HepG2 (cell line): ENCODE measurements at regions not wholly inside any gene's neighbourhood (a gene's known extent, or its start where the extent isn't known, plus 50 kb on each side); places are given as distances from the start of the nearest gene placed in this dataset.

ENCODE experiments used
- MEIS2 ChIP-seq: sonication (generic); formaldehyde crosslinking; IDR thresholded peaks from 2 replicates; pipeline ENCODE4 v1.9.0; 2021; ENCODE audit warnings: mild to moderate bottlenecking, missing genetic modification reagents
- PITX1 ChIP-seq: sonication (generic); formaldehyde crosslinking; IDR thresholded peaks from 2 replicates; pipeline ENCODE4 v1.5.1; 2020; ENCODE audit warnings: mild to moderate bottlenecking, missing genetic modification reagents
- PRDM10 ChIP-seq: sonication (generic); formaldehyde crosslinking; IDR thresholded peaks from 2 replicates; pipeline ENCODE4 v1.4.0; 2020; ENCODE audit warnings: low read depth, missing genetic modification reagents
- RAD21 ChIP-seq: fragments of 450-650 bp; formaldehyde crosslinking; IDR thresholded peaks from 2 replicates; pipeline ENCODE4 v1.5.0; 2020; ENCODE audit warnings: mild to moderate bottlenecking
- YEATS2 ChIP-seq: sonication (generic); formaldehyde crosslinking; IDR thresholded peaks from 2 replicates; pipeline ENCODE4 v1.4.0; 2020; ENCODE audit warnings: missing genetic modification reagents, borderline replicate concordance
- ZNF747 ChIP-seq: sonication (generic); formaldehyde crosslinking; IDR thresholded peaks from 2 replicates; pipeline ENCODE4 v1.8.1; 2023; ENCODE audit warnings: missing genetic modification reagents, mild to moderate bottlenecking, borderline replicate concordance
- ZNF850 ChIP-seq: sonication (generic); formaldehyde crosslinking; conservative IDR thresholded peaks from 2 replicates; pipeline ENCODE4 v1.9.0; 2021; ENCODE audit warnings: mild to moderate bottlenecking, missing genetic modification reagents
- TF ChIP-seq, protein P1 (sequence below): sonication (generic); formaldehyde crosslinking; IDR thresholded peaks from 2 replicates; pipeline ENCODE4 v1.5.0; 2020; ENCODE audit warnings: mild to moderate bottlenecking, missing genetic modification reagents, borderline replicate concordance
- TF ChIP-seq, protein P2 (sequence below): IDR thresholded peaks from 2 replicates; pipeline ENCODE4 v1.4.0; 2020; ENCODE audit warnings: mild to moderate bottlenecking, missing genetic modification reagents

- TF ChIP-seq YEATS2 (CRISPR knock-in tag) (peak; percentile 66; the same call in 1 of the 2 replicates), ZNF850 (no peak), ZNF747 (CRISPR knock-in tag) (no peak), RAD21 (no peak), PITX1 (peak; percentile 60; the same call in 1 of the 2 replicates), MEIS2 (CRISPR knock-in tag) (peak; percentile 86), PRDM10 (peak; percentile 90)
- TF ChIP-seq, protein P1, sequence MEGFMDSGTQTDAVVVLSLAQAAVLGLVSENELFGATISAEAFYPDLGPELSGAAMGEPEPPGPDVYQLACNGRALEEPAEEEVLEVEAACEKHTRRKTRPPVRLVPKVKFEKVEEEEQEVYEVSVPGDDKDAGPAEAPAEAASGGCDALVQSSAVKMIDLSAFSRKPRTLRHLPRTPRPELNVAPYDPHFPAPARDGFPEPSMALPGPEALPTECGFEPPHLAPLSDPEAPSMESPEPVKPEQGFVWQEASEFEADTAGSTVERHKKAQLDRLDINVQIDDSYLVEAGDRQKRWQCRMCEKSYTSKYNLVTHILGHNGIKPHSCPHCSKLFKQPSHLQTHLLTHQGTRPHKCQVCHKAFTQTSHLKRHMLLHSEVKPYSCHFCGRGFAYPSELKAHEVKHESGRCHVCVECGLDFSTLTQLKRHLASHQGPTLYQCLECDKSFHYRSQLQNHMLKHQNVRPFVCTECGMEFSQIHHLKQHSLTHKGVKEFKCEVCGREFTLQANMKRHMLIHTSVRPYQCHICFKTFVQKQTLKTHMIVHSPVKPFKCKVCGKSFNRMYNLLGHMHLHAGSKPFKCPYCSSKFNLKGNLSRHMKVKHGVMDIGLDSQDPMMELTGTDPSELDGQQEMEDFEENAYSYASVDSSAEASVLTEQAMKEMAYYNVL (CRISPR knock-in tag): peak; percentile 68; the same call in 1 of the 2 replicates
- TF ChIP-seq, protein P2, sequence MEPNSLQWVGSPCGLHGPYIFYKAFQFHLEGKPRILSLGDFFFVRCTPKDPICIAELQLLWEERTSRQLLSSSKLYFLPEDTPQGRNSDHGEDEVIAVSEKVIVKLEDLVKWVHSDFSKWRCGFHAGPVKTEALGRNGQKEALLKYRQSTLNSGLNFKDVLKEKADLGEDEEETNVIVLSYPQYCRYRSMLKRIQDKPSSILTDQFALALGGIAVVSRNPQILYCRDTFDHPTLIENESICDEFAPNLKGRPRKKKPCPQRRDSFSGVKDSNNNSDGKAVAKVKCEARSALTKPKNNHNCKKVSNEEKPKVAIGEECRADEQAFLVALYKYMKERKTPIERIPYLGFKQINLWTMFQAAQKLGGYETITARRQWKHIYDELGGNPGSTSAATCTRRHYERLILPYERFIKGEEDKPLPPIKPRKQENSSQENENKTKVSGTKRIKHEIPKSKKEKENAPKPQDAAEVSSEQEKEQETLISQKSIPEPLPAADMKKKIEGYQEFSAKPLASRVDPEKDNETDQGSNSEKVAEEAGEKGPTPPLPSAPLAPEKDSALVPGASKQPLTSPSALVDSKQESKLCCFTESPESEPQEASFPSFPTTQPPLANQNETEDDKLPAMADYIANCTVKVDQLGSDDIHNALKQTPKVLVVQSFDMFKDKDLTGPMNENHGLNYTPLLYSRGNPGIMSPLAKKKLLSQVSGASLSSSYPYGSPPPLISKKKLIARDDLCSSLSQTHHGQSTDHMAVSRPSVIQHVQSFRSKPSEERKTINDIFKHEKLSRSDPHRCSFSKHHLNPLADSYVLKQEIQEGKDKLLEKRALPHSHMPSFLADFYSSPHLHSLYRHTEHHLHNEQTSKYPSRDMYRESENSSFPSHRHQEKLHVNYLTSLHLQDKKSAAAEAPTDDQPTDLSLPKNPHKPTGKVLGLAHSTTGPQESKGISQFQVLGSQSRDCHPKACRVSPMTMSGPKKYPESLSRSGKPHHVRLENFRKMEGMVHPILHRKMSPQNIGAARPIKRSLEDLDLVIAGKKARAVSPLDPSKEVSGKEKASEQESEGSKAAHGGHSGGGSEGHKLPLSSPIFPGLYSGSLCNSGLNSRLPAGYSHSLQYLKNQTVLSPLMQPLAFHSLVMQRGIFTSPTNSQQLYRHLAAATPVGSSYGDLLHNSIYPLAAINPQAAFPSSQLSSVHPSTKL (CRISPR knock-in tag): peak; percentile 95
Observed at GRCh38 chr5:116646611-116647289, 72.1 kb upstream of the SEMA6A start (continued).
